GM18870 (cell line): ENCODE measurements at regions not wholly inside any gene's neighbourhood (a gene's known extent, or its start where the extent isn't known, plus 50 kb on each side); places are given as distances from the start of the nearest gene placed in this dataset.

Experiments used
- ATAC-seq: cut with Tn5 transposase; IDR thresholded peaks from one replicate; pipeline ENCODE4 v1.9.1; 2021; ENCODE audit warnings: moderate library complexity; ENCODE audit not compliant: unreplicated experiment

- no peak for ATAC-seq
These were observed 327.5 kb upstream of the ZMIZ1 start for GRCh38 chr10:78740976-78741915.

GRCh38 chr10:78742406-78742729, 326.4 kb upstream of the ZMIZ1 start:
- no peak for ATAC-seq

DNA sequence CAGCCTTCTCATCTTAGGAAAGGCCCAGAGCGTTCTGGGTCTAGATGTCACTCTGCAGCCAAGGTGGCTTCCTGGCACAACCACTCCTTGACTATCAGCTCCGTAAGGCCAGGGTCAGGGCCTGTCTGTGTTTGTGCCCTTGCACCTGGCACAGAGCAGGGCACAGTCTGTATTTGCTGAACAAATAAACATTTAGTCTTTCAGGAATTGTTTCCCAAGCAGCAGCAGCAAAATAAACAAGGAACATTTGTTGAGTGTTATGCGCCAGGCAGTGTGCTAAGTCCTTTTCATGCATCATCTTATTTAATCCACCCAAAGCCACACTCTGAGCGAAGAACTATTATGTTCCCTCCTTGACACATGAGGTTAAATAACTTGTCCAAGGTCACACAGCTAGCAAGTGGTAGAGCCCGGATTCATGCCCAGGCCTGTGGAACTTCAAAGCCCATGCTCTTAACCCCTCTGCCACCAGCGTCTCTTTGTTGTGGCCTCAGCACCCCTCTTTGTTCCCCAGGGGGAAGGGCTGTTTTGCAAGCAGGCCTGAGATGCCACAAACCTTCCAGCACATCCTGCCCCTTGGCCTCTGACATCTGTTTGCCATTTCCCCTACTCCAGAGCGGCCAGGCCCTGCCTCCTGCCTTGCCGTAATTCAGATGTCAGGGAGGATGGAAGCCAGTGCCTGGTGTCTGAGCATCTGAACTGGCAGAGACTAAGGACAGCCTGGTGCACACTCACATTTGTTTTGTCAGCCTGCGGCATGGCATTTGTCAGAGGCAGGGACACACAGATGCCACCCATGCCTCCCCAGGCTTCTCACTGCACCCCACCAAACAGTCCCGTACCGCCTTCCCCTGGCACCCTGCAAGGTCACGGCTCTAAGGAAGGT, 325.8 kb upstream of the ZMIZ1 start:
- no peak for ATAC-seq

- no peak for ATAC-seq
These were observed 324.7 kb upstream of the ZMIZ1 start for GRCh38 chr10:78744056-78744455.

GRCh38 chr10:78744491-78745090, 324.2 kb upstream of the ZMIZ1 start:
- no peak for ATAC-seq

GRCh38 chr10:78745441-78745840, 323.3 kb upstream of the ZMIZ1 start:
- ATAC-seq, result no peak

DNA sequence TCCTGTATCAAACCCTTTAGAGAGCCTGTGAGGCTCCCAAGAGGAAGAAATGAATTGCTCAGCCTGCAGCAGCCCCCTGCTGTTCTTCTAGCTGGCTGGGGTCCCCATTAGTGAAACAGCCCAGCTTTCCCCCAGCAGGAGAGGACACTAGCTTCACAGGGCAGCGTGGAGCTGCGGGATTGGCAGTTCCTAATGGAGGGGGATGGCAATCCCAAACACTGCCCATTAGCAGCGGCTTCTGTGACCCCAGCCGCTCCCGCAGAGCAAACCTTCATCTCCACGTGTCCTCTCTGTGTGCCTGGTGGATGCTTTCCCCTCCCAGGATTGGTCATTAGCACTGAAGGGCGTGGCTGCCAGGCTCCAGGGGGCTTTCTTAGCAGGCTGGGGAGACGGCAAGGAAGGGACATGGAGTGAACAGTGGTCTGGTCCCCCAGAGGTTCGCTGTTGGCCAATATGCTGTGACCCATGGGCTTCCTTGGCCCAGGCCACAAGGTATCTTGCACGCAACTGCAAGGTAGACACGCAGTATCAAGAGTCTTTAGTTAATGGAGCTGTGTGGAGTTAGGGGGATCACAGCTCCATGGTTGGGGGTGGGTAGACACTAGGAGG, 322.5 kb upstream of the ZMIZ1 start:
- ATAC-seq, result no peak

DNA sequence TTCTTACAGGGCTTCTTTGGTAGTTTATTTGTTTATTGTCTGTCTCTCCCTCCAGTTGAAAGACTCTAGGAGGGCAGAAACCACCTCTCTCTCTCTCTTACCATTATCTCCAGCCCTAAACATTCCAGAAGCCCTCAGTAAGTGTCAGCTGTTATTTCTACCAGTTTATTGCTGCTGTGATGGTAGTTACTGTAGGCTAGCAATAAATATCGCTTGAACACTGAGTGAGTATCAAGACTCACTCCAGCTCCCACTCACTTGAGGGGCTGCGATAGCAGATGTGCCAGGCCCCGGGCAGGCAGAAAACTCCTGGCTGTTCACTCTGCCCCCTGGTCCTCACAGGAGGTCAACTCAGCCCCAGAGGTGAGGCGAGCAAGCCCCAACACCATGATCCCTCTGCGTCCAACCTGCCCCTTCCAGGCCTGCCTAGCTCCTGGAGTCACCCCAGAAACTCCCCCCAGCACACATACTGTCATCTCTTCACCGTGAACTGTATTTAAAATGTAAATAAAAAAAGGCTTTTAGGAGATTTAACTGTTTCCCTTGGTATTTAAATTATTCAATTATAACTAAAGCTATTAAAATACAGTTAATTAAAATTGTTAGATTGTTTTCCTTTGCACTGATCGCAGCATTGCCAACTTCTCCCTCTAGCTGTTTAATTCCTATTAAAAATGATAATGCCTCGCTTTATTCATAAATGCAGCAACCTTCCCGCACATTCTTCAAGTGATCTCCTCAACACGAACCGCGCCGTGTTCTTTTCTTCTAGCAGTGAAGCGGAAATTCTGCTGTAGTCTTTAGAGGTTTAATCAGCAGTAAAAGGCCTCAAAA, 321.1 kb upstream of the ZMIZ1 start:
- no peak for ATAC-seq

GRCh38 chr10:78748235-78748533, 320.6 kb upstream of the ZMIZ1 start:
- ATAC-seq, result no peak

DNA sequence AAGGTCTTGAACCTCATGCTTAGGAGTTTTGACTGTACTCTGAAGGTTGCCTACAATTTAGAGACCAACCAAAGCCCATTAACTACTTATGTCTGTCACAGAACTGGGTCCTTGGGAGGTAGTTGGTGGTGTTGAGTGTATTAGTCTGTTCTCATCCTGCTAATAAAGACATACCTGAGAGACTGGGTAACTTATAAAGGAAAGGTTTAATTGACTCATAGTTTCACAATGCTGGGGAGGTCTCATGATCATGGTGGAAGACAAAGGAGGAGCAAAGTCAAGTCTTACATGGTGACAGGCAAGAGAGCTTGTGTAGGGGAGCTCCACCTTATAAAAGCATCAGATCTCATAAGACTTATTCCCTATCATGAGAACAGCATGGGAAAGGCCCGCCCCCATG, 319.6 kb upstream of the ZMIZ1 start:
- no peak for ATAC-seq

GRCh38 chr10:78749898-78750297, 318.9 kb upstream of the ZMIZ1 start:
- no peak for ATAC-seq

GRCh38 chr10:78750418-78750817, 318.3 kb upstream of the ZMIZ1 start:
- no peak for ATAC-seq

DNA sequence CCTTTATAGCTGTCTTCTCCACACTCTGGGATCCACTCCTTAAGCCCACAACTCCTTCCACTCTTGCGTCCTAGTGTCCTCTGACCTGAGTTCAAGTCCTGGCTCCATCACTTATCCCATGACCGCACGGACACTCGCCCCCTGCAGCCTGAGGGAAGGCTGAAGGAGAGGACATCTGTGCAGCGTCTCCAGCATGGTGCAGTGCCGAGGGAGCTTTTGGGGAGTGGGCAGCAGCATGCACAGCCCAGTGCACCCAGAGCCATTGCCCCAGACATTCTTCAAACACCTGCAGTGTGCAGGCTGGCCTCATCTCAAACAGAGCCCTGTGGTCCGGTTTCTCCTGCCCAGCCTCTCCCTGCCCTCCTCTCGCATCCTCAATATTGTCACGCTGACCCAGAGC, 317.1 kb upstream of the ZMIZ1 start:
- ATAC-seq, result no peak

DNA sequence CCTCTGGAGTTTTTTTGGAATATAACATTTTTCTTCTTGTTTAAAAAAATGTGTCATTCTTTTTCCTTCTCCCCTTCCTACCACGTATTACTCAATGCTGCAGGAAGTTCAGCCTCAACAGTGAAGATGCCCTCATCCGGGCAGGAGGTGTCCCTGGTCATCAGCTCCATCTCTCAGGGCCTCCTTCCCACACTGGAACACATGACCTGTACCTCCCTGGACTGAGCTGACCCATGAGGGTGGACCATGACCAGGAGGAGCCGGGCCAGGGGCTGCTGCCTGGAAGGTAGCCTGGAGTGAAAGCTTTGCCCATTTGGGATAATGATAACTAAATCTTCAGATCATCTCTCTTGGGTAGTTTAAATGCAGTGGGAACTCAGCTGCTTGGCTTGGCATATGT, 316.5 kb upstream of the ZMIZ1 start:
- no peak for ATAC-seq

GRCh38 chr10:78752708-78753107, 316.1 kb upstream of the ZMIZ1 start:
- no peak for ATAC-seq

GRCh38 chr10:78754269-78755062, 314.3 kb upstream of the ZMIZ1 start:
- ATAC-seq, result no peak

DNA sequence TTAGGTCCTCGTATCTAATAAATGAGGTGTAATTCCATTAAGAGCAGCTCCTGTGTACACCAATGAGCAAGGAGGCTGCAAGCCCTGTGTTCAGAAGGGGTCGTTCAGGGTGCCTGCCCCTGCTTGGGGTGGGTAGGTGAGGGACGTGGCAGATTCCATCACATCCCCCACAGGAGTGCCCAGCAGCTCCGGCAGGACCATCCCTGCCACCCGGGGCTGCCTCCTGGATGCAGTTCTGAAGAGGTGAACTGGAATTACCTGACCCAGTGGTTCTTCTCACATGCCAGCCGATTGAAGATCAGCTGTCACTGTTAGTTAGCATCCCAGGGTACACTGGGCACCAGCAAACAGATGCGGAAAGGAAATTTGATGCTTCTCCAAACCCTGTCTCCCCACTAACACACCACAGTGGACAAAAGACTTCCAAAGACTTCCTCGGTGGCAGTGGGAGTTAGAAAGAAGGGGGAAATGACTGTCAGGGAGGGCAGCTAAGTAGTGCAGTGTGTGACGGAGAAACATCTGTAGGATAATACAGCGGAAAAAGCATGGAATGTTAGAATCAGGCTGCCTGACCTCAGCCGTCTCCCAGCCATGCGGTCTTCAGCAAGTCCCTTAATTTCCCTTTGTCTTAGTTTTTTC, 313.6 kb upstream of the ZMIZ1 start:
- no peak for ATAC-seq

DNA sequence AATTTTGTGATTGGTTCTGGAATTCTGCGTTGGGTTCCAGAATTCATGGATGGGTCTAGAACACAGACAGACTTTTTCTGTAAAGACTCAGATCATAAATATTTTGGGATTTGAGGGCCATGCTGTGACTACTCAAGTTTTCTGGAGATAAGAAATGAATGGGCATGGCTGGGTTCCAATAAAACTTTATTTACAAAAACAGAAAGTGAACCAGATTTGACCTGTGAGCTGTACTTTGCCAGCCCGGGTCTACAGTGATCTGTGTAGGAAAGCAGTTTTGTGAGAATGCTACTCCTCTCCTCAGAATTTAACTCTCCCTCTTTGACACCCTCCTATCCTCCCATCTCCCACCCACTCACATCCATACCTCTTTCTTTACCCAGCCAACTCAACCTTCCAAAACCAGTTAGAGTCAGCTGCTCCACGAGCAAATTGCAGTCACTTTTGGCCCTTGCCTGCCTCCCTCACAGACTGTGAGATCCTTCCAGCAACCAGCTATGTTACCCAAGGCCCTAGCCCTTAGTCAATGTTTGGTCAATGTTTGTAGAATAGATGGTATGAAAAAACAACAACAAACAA, 312.8 kb upstream of the ZMIZ1 start:
- ATAC-seq, result no peak
